ENCODE measurements at regions not wholly inside any gene's neighbourhood (a gene's known extent, or its start where the extent isn't known, plus 50 kb on each side); places are given as distances from the start of the nearest gene placed in this dataset.

GRCh38 chr18:55886886-55887285 is 298.9 kb upstream of the TCF4 start:
- TF ChIP-seq, protein P1, sequence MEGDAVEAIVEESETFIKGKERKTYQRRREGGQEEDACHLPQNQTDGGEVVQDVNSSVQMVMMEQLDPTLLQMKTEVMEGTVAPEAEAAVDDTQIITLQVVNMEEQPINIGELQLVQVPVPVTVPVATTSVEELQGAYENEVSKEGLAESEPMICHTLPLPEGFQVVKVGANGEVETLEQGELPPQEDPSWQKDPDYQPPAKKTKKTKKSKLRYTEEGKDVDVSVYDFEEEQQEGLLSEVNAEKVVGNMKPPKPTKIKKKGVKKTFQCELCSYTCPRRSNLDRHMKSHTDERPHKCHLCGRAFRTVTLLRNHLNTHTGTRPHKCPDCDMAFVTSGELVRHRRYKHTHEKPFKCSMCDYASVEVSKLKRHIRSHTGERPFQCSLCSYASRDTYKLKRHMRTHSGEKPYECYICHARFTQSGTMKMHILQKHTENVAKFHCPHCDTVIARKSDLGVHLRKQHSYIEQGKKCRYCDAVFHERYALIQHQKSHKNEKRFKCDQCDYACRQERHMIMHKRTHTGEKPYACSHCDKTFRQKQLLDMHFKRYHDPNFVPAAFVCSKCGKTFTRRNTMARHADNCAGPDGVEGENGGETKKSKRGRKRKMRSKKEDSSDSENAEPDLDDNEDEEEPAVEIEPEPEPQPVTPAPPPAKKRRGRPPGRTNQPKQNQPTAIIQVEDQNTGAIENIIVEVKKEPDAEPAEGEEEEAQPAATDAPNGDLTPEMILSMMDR (IDR thresholded peaks at IDR 0.05 in 4 of 5, conservative IDR thresholded peaks at IDR 0.05 in 1 of 5) = no peak
- TF ChIP-seq POLR2A (IDR thresholded peaks at IDR 0.05) = no peak

All from gastrocnemius medialis (tissue), 4 donors.